KMS-11 (cell line): ENCODE measurements at regions not wholly inside any gene's neighbourhood (a gene's known extent, or its start where the extent isn't known, plus 50 kb on each side); places are given as distances from the start of the nearest gene placed in this dataset.

ENCODE experiments used
- H2AFZ ChIP-seq: fragments of 200-600 bp; sonication (generic); 2 replicates; pipeline ENCODE4 v1.6.1; 2016; ENCODE audit warnings: antibody characterized with exemption, mixed run types, low read depth
- H3K27ac ChIP-seq: fragments of 200-600 bp; sonication (generic); 2 replicates; pipeline ENCODE4 v1.6.1; 2016; ENCODE audit warnings: mild to moderate bottlenecking, mixed run types
- H3K27me3 ChIP-seq: fragments of 200-600 bp; sonication (generic); 2 replicates; pipeline ENCODE4 v1.6.1; 2017; ENCODE audit warnings: mild to moderate bottlenecking, low read depth, mixed run types, moderate library complexity; ENCODE audit not compliant: insufficient read depth
- H3K36me3 ChIP-seq: fragments of 200-600 bp; sonication (generic); 2 replicates; pipeline ENCODE4 v1.6.1; 2017; ENCODE audit warnings: mild to moderate bottlenecking, mixed run types; ENCODE audit not compliant: insufficient read depth
- H3K4me1 ChIP-seq: fragments of 200-600 bp; sonication (generic); 2 replicates; pipeline ENCODE4 v1.6.1; 2016; ENCODE audit warnings: mild to moderate bottlenecking, low read depth, mixed run types; ENCODE audit not compliant: poor library complexity, severe bottlenecking
- H3K4me2 ChIP-seq: fragments of 200-600 bp; sonication (generic); 2 replicates; pipeline ENCODE4 v1.7.0; 2016; ENCODE audit warnings: mild to moderate bottlenecking, mixed run types
- H3K4me3 ChIP-seq: fragments of 200-600 bp; sonication (generic); IDR thresholded peaks from 2 replicates; pipeline ENCODE4 v1.6.1; 2017; ENCODE audit warnings: low read depth, low read length, mixed read lengths; ENCODE audit not compliant: insufficient read depth
- H3K79me2 ChIP-seq: fragments of 200-600 bp; sonication (generic); 2 replicates; pipeline ENCODE4 v1.6.1; 2016; ENCODE audit warnings: low read depth, mixed run types; ENCODE audit not compliant: insufficient read depth
- H3K9ac ChIP-seq: fragments of 200-600 bp; sonication (generic); 2 replicates; pipeline ENCODE4 v1.6.1; 2016; ENCODE audit warnings: mild to moderate bottlenecking, mixed run types
- H4K20me1 ChIP-seq: fragments of 200-600 bp; sonication (generic); 2 replicates; pipeline ENCODE4 v1.6.1; 2016; ENCODE audit warnings: mild to moderate bottlenecking, mixed run types; ENCODE audit not compliant: insufficient read depth
- TF ChIP-seq, protein P1 (sequence below): fragments of 200-600 bp; sonication (generic); conservative IDR thresholded peaks from 2 replicates; pipeline ENCODE4 v1.6.1; 2017; ENCODE audit warnings: low read depth, mild to moderate bottlenecking, antibody characterized with exemption, low read length, moderate library complexity, mixed read lengths

GRCh38 chr7:16062269-16062668 lies 359.1 kb downstream of the CRPPA start:
- Histone ChIP-seq H3K79me2 (no peaks in the 10 kb centered on the region), H4K20me1 (no peaks in the 10 kb centered on the region), H2AFZ (no peak overlapping the region), H3K27ac (no peak overlapping the region), H3K4me2 (no peak overlapping the region), H3K27me3 (no peaks in the 10 kb centered on the region), H3K9ac (no peak overlapping the region), H3K36me3 (no peaks in the 10 kb centered on the region), H3K4me1 (peaks cover 6% of the 10 kb centered on the region), H3K4me3 (no peak overlapping the region)
- TF ChIP-seq, protein P1, sequence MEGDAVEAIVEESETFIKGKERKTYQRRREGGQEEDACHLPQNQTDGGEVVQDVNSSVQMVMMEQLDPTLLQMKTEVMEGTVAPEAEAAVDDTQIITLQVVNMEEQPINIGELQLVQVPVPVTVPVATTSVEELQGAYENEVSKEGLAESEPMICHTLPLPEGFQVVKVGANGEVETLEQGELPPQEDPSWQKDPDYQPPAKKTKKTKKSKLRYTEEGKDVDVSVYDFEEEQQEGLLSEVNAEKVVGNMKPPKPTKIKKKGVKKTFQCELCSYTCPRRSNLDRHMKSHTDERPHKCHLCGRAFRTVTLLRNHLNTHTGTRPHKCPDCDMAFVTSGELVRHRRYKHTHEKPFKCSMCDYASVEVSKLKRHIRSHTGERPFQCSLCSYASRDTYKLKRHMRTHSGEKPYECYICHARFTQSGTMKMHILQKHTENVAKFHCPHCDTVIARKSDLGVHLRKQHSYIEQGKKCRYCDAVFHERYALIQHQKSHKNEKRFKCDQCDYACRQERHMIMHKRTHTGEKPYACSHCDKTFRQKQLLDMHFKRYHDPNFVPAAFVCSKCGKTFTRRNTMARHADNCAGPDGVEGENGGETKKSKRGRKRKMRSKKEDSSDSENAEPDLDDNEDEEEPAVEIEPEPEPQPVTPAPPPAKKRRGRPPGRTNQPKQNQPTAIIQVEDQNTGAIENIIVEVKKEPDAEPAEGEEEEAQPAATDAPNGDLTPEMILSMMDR, result no peak

- H3K4me2 ChIP-seq, result no peak overlapping the region
- no peaks in the 10 kb centered on the region for H3K27me3 ChIP-seq
- H3K9ac ChIP-seq, result no peak overlapping the region
- no peaks in the 10 kb centered on the region for H4K20me1 ChIP-seq
- TF ChIP-seq, protein P1, result no peak
- H3K4me1 ChIP-seq, result peaks cover 6% of the 10 kb centered on the region
- H2AFZ ChIP-seq, result no peak overlapping the region
- H3K4me3 ChIP-seq, result no peak overlapping the region
- H3K79me2 ChIP-seq, result no peaks in the 10 kb centered on the region
- no peaks in the 10 kb centered on the region for H3K36me3 ChIP-seq
- no peak overlapping the region for H3K27ac ChIP-seq
Observed at GRCh38 chr7:16061630-16062029, 359.7 kb downstream of the CRPPA start.

GRCh38 chr7:16061011-16061410 lies 360.3 kb downstream of the CRPPA start:
- H4K20me1 ChIP-seq, result no peaks in the 10 kb centered on the region
- no peak overlapping the region for H3K9ac ChIP-seq
- H3K27ac ChIP-seq, result no peak overlapping the region
- no peak overlapping the region for H2AFZ ChIP-seq
- no peaks in the 10 kb centered on the region for H3K27me3 ChIP-seq
- no peak overlapping the region for H3K4me3 ChIP-seq
- H3K36me3 ChIP-seq, result no peaks in the 10 kb centered on the region
- peaks cover 6% of the 10 kb centered on the region for H3K4me1 ChIP-seq
- TF ChIP-seq, protein P1, result no peak
- H3K4me2 ChIP-seq, result no peak overlapping the region
- no peaks in the 10 kb centered on the region for H3K79me2 ChIP-seq

- Histone ChIP-seq H3K4me1 (peaks cover 10% of the 10 kb centered on the region), H2AFZ (no peak overlapping the region), H3K79me2 (no peaks in the 10 kb centered on the region), H3K27ac (no peak overlapping the region), H3K27me3 (no peaks in the 10 kb centered on the region), H3K36me3 (no peaks in the 10 kb centered on the region), H3K4me2 (no peak overlapping the region), H3K4me3 (no peak overlapping the region), H3K9ac (no peak overlapping the region), H4K20me1 (no peaks in the 10 kb centered on the region)
- TF ChIP-seq, protein P1, result no peak
Observed at GRCh38 chr7:16060502-16060901, 360.8 kb downstream of the CRPPA start.
